HUES64 (cell line): ENCODE measurements at regions not wholly inside any gene's neighbourhood (a gene's known extent, or its start where the extent isn't known, plus 50 kb on each side); places are given as distances from the start of the nearest gene placed in this dataset.

ENCODE experiments used
- H3K27ac ChIP-seq: 2 replicates; pipeline ENCODE4 v1.7.0; 2013; ENCODE audit warnings: low read depth, low read length, inconsistent platforms
- H3K27me3 ChIP-seq: 2 replicates; pipeline ENCODE4 v1.6.1; 2013; ENCODE audit warnings: mild to moderate bottlenecking, low read length; ENCODE audit not compliant: insufficient read depth
- H3K36me3 ChIP-seq: 2 replicates; pipeline ENCODE4 v1.6.1; 2013; ENCODE audit warnings: mild to moderate bottlenecking, low read length; ENCODE audit not compliant: insufficient read depth
- H3K4me1 ChIP-seq: 2 replicates; pipeline ENCODE4 v1.6.1; 2013; ENCODE audit warnings: mild to moderate bottlenecking, low read length, moderate library complexity; ENCODE audit not compliant: insufficient read depth
- H3K4me3 ChIP-seq: 2 replicates; pipeline ENCODE4 v1.5.1; 2013; ENCODE audit warnings: mild to moderate bottlenecking, low read length, moderate library complexity
- H3K9ac ChIP-seq: 2 replicates; pipeline ENCODE4 v1.6.1; 2013; ENCODE audit warnings: mild to moderate bottlenecking, low read depth, low read length
- H3K9me3 ChIP-seq: 2 replicates; pipeline ENCODE4 v1.6.1; 2013; ENCODE audit warnings: low read depth, low read length; ENCODE audit not compliant: insufficient read depth
- WGBS: fragments of 150-250, 120-280 bp; methylation state at CpG from one replicate; pipeline ENCODE4 v1.1.7; 2013; ENCODE audit warnings: missing lambda C conversion rate; 5-methylcytosine and 5-hydroxymethylcytosine counted together

GRCh38 chr10:43870968-43871439 lies 222.3 kb upstream of the ZNF32 start:
- Histone ChIP-seq H3K4me1 (no peaks in the 10 kb centered on the region), H3K27me3 (no peaks in the 10 kb centered on the region), H3K36me3 (no peaks in the 10 kb centered on the region), H3K4me3 (no peak overlapping the region), H3K9me3 (no peaks in the 10 kb centered on the region), H3K9ac (no peak overlapping the region), H3K27ac (no peak overlapping the region)
- 93% methylated on average over 12 of the region's 12 CpGs for WGBS

- no peaks in the 10 kb centered on the region for H3K4me1 ChIP-seq
- H3K36me3 ChIP-seq, result no peaks in the 10 kb centered on the region
- no peak overlapping the region for H3K27ac ChIP-seq
- no peak overlapping the region for H3K9ac ChIP-seq
- H3K27me3 ChIP-seq, result no peaks in the 10 kb centered on the region
- H3K4me3 ChIP-seq, result no peak overlapping the region
- WGBS, result 95% methylated on average over 8 of the region's 8 CpGs
- no peaks in the 10 kb centered on the region for H3K9me3 ChIP-seq
Observed at GRCh38 chr10:43869669-43870322, 221.1 kb upstream of the ZNF32 start.

DNA sequence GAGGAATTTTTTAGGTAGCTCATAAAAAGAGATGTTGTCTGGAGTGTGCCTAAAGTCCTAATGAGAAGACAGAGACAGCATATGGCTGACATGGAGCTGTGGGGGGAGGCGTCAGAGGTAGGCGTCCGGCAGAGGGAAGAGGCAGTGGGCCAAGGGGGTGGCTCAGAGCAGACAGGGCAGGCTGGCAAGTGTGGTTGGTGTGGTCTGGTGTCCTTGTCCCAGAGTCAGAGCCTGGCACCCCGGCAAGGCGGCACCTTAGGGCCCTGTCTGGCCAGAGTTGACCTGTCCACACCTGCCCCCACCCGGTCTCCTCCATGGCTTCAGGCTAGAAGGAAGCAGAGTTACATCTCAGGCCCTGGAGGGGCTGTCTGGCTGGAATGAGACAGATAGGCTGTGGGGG lies 220.3 kb upstream of the ZNF32 start:
- H3K4me1 ChIP-seq, result no peaks in the 10 kb centered on the region
- H3K4me3 ChIP-seq, result no peak overlapping the region
- no peak overlapping the region for H3K27ac ChIP-seq
- no peak overlapping the region for H3K9ac ChIP-seq
- no peaks in the 10 kb centered on the region for H3K36me3 ChIP-seq
- H3K9me3 ChIP-seq, result no peaks in the 10 kb centered on the region
- H3K27me3 ChIP-seq, result no peaks in the 10 kb centered on the region
- WGBS, result 93% methylated on average over 6 of the region's 6 CpGs

DNA sequence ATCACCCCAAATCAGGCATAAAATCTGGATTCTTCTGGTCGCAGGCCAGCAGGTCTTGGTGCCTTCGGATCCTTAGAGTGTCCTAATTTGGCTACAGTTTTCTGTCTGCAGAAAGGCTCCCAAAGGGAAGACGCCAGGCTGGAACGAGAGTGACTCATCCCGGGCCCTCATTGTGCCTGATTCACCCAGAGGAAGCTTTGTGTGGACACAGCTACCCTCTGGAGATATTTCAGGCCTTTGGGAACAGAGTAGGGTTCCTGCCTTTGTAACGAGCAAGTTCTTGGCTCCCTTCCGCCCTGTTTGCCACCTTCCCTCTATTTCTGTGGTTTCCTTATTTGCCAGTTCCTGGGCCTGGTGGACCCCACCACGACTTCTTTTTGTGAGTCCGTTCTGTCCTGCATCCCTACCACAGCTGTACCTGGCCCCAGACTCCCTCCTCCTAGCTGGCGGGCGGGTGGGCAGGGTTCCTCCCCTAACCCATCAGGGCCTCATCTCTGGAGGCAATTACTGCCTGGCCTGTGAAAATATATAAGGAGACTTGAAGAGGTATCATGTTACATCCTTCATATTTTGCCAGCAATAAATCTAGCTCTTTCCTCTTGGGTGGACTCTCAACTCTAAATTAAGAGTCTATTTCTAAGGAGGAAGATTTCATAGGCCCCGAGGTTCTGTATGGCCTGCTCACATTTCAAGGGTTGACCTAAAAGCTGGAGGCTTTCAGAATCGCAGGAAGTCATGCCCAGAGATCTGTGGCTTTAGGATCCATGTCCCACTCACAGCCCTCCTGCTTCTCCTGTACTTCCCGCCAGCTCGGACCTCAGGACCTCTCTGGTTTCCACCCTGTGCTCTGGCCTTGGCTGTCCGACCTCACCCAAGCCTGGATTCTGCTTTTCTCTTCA lies 219.2 kb upstream of the ZNF32 start:
- Histone ChIP-seq H3K27me3 (no peaks in the 10 kb centered on the region), H3K4me3 (no peak overlapping the region), H3K9me3 (no peaks in the 10 kb centered on the region), H3K27ac (no peak overlapping the region), H3K9ac (no peak overlapping the region), H3K4me1 (no peaks in the 10 kb centered on the region), H3K36me3 (no peaks in the 10 kb centered on the region)
- 93% methylated on average over 16 of the region's 16 CpGs for WGBS

DNA sequence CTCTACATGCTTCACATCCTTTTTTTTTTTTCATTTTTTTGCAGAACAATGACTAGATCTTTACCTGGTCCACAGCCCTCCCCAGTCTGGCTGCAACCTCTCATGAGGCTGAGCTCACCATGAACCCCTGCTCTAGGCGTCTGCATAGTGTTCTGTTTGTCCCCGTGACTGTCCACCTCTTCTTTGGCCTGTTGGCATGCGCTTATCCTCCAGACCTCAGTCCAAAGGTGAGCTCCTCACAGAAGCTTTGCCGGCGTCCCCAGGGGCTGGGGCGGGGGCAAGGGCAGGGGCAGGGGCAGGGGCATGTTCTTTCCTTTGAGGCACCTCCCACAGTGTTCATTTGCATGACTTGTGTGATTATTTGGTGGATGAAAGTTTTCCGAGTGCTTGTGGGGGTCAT lies 218.4 kb upstream of the ZNF32 start:
- Histone ChIP-seq H3K27me3 (no peaks in the 10 kb centered on the region), H3K9me3 (no peaks in the 10 kb centered on the region), H3K9ac (no peak overlapping the region), H3K4me3 (no peak overlapping the region), H3K4me1 (no peaks in the 10 kb centered on the region), H3K36me3 (no peaks in the 10 kb centered on the region), H3K27ac (no peak overlapping the region)
- WGBS, result 93% methylated on average over 7 of the region's 7 CpGs

- Histone ChIP-seq H3K9ac (no peak overlapping the region), H3K4me3 (no peak overlapping the region), H3K36me3 (no peaks in the 10 kb centered on the region), H3K27me3 (no peaks in the 10 kb centered on the region), H3K27ac (no peak overlapping the region), H3K4me1 (no peaks in the 10 kb centered on the region), H3K9me3 (no peaks in the 10 kb centered on the region)
- WGBS, result 84% methylated on average over 6 of the region's 6 CpGs
Observed at GRCh38 chr10:43866712-43867111, 218.0 kb upstream of the ZNF32 start.

DNA sequence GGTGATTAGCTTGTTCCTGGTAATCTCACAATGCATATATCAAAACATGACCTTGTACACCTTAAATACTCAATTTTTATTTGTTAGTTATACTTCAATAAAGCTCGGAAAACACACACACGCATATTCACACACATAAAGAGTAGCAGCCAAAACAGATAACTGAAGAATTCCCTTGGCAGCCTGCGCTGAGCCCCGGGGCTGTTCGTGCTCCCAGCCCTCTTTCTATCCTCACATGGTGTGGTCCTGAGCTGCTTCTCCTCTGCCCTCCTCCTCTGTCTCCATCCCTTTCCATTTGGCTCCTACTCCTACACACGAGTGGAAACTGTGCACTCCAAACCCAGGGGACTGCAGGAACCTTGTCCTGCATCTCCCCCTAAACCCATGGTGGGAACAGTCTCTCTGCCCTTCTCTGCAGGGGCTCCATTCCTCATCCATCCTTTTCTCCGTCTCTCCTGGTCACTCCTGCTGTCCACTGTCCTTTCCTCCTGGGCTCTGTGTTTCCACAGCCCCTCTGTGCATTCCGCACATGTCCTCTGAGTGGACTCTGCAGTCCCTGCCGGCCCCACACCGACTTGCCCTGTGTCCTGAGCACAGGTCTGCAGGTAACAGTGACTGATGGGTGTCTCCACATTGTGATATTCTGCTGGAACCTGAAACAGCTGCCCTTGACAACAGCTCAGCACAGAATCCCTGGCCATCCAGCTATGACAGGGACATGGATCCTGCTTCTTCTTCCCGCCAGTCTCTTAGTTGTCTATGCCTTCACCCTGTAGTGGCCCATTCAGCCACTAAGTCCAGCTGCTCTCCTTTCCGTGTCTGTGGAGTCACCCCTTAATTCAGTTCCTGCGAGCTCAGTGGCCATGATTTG lies 216.8 kb upstream of the ZNF32 start:
- Histone ChIP-seq H3K9me3 (no peaks in the 10 kb centered on the region), H3K4me3 (no peak overlapping the region), H3K9ac (no peak overlapping the region), H3K27me3 (no peaks in the 10 kb centered on the region), H3K27ac (no peak overlapping the region), H3K36me3 (no peaks in the 10 kb centered on the region), H3K4me1 (no peaks in the 10 kb centered on the region)
- 91% methylated on average over 13 of the region's 13 CpGs for WGBS

DNA sequence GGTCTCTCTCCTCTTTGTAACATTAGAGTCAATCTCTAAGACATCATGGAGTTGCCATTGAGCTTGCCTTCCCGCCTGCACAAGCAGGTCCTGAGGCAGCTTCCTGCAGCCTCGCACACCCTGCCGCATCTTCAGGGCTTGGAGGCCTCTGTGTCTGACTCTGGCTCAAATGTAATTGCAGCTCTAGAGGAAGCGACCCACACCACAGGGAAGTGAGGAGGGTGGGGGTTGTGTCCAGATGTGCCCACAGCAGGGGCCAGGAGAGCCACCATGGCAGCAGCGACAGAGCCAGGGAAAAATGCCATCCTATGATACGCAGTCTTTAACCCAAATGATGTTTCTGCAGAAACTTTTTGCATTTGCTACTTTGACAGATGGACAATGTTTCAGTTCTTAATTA lies 216.0 kb upstream of the ZNF32 start:
- Histone ChIP-seq H3K36me3 (no peaks in the 10 kb centered on the region), H3K27me3 (no peaks in the 10 kb centered on the region), H3K9me3 (no peaks in the 10 kb centered on the region), H3K9ac (no peak overlapping the region), H3K27ac (no peak overlapping the region), H3K4me1 (no peaks in the 10 kb centered on the region), H3K4me3 (no peak overlapping the region)
- 94% methylated on average over 6 of the region's 6 CpGs for WGBS

DNA sequence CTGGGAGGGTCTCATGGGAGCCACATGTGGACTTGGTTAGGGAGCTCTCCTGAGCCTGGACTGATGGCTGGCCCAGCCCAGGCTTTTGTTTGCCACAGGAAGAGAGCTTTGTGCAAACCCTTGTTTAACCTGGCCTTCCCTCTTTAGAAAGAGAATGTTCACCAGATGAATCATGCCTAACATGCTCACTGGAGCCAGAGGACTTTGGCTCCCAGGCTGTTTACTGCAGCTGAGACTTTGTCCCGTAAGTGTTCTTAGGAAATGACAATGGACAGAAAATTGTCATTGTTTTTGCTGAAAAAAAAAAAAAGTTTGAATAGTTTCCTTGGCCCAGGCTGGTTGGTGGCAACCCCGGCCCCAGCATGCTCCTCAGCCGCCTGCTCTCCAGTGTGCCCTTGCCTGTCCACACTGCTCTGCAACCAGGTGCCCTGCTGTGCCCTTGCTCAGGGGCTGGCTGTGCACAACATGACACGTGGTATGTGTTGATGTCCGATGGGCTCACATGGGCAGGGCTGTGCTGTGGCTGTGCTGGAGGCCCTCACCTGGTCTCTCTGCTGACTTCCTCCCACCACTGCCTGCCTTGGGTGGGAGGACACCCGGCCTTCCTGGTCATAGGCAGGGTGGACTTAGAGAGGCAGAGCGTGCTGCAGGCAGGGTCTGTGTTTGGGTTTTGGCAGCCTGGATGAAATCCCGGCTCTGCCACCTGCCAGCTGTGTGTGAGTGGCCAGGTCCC lies 215.3 kb upstream of the ZNF32 start:
- no peak overlapping the region for H3K27ac ChIP-seq
- H3K4me3 ChIP-seq, result no peak overlapping the region
- H3K4me1 ChIP-seq, result no peaks in the 10 kb centered on the region
- H3K36me3 ChIP-seq, result no peaks in the 10 kb centered on the region
- H3K9me3 ChIP-seq, result no peaks in the 10 kb centered on the region
- 94% methylated on average over 8 of the region's 8 CpGs for WGBS
- no peaks in the 10 kb centered on the region for H3K27me3 ChIP-seq
- no peak overlapping the region for H3K9ac ChIP-seq

- no peaks in the 10 kb centered on the region for H3K36me3 ChIP-seq
- 94% methylated on average over 9 of the region's 9 CpGs for WGBS
- H3K9me3 ChIP-seq, result no peaks in the 10 kb centered on the region
- no peak overlapping the region for H3K27ac ChIP-seq
- no peaks in the 10 kb centered on the region for H3K4me1 ChIP-seq
- no peaks in the 10 kb centered on the region for H3K27me3 ChIP-seq
- H3K4me3 ChIP-seq, result no peak overlapping the region
- H3K9ac ChIP-seq, result no peak overlapping the region
Observed at GRCh38 chr10:43863270-43863669, 214.6 kb upstream of the ZNF32 start.
